Hepatocyte (in vitro differentiated cells): ENCODE measurements at regions not wholly inside any gene's neighbourhood (a gene's known extent, or its start where the extent isn't known, plus 50 kb on each side); places are given as distances from the start of the nearest gene placed in this dataset.

Source experiments
- EZH2 ChIP-seq: fragments of 200-600 bp; sonication (generic); IDR thresholded peaks from 2 replicates; pipeline ENCODE4 v1.6.1; 2016; ENCODE audit warnings: antibody characterized with exemption, mild to moderate bottlenecking, borderline replicate concordance
- EZH2phosphoT487 ChIP-seq: fragments of 200-600 bp; sonication (generic); IDR thresholded peaks from one replicate; pipeline ENCODE4 v1.6.1; 2018; ENCODE audit warnings: antibody characterized with exemption, mild to moderate bottlenecking, low read depth, moderate library complexity; ENCODE audit not compliant: unreplicated experiment, severe bottlenecking
- TF ChIP-seq, protein P1 (sequence below): fragments of 200-600 bp; sonication (generic); IDR thresholded peaks from 2 replicates; pipeline ENCODE4 v1.5.1; 2016; ENCODE audit warnings: antibody characterized with exemption, mild to moderate bottlenecking; ENCODE audit not compliant: poor library complexity

DNA sequence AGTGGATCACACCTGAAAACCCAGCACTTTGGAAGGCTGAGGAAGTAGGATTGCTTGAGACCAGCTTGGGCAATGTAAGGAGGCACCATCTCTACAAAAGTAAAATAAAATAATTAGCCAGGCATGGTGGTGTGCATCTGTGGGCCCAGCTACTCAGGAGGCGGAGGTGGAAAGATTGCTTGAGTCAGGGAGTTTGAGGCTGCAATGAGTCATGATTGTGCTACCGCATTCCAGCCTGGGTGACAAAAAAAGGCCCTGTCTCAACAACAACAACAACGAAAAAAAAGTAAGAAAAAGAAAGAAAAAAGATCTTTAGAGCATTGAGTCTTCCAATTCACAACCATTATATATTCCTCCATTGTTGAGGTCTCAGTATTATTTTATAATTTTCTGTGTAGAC is 192.4 kb upstream of the DPH6 start:
- TF ChIP-seq EZH2 (no peak), EZH2phosphoT487 (no peak)
- TF ChIP-seq, protein P1, sequence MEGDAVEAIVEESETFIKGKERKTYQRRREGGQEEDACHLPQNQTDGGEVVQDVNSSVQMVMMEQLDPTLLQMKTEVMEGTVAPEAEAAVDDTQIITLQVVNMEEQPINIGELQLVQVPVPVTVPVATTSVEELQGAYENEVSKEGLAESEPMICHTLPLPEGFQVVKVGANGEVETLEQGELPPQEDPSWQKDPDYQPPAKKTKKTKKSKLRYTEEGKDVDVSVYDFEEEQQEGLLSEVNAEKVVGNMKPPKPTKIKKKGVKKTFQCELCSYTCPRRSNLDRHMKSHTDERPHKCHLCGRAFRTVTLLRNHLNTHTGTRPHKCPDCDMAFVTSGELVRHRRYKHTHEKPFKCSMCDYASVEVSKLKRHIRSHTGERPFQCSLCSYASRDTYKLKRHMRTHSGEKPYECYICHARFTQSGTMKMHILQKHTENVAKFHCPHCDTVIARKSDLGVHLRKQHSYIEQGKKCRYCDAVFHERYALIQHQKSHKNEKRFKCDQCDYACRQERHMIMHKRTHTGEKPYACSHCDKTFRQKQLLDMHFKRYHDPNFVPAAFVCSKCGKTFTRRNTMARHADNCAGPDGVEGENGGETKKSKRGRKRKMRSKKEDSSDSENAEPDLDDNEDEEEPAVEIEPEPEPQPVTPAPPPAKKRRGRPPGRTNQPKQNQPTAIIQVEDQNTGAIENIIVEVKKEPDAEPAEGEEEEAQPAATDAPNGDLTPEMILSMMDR: no peak
